GM19438 (cell line): ENCODE measurements at regions not wholly inside any gene's neighbourhood (a gene's known extent, or its start where the extent isn't known, plus 50 kb on each side); places are given as distances from the start of the nearest gene placed in this dataset.
"Not testable (repeated sequence)": the region's sequence is repeated elsewhere in the genome, so short reads cannot be mapped to it uniquely, and the experiment has no call there.

Experiments used
- ATAC-seq: cut with Tn5 transposase; IDR thresholded peaks from one replicate; pipeline ENCODE4 v1.9.1; 2021; ENCODE audit warnings: low read depth; ENCODE audit not compliant: unreplicated experiment

GRCh38 chr10:121130382-121130781 lies 279.2 kb downstream of the WDR11 start:
- ATAC-seq = no peak

- no peak for ATAC-seq
These were observed 279.9 kb downstream of the WDR11 start for GRCh38 chr10:121131014-121131413.

- ATAC-seq = no peak
These were observed 280.5 kb downstream of the WDR11 start for GRCh38 chr10:121131426-121132265.

- ATAC-seq = no peak
These were observed 281.1 kb downstream of the WDR11 start for GRCh38 chr10:121132273-121132672.

- no peak for ATAC-seq
These were observed 282.7 kb downstream of the WDR11 start for GRCh38 chr10:121133901-121134300.

GRCh38 chr10:121134711-121135110 lies 283.5 kb downstream of the WDR11 start:
- ATAC-seq = no peak

- no peak for ATAC-seq
These were observed 284.4 kb downstream of the WDR11 start for GRCh38 chr10:121135512-121135911.

GRCh38 chr10:121137533-121137932 lies 286.4 kb downstream of the WDR11 start:
- no peak for ATAC-seq

GRCh38 chr10:121138112-121138860 lies 287.1 kb downstream of the WDR11 start:
- ATAC-seq = no peak

GRCh38 chr10:121138918-121139317 lies 287.8 kb downstream of the WDR11 start:
- no peak for ATAC-seq

GRCh38 chr10:121145802-121146395 lies 294.7 kb downstream of the WDR11 start:
- not testable (repeated sequence) for ATAC-seq

GRCh38 chr10:121148921-121149320 lies 297.8 kb downstream of the WDR11 start:
- no peak for ATAC-seq

- ATAC-seq = no peak
These were observed 300.9 kb downstream of the WDR11 start for GRCh38 chr10:121152033-121152432.

- no peak for ATAC-seq
These were observed 301.8 kb downstream of the WDR11 start for GRCh38 chr10:121152935-121153334.

- no peak for ATAC-seq
These were observed 303.1 kb downstream of the WDR11 start for GRCh38 chr10:121154310-121154709.

- no peak for ATAC-seq
These were observed 303.7 kb downstream of the WDR11 start for GRCh38 chr10:121154846-121155245.

- ATAC-seq = no peak
These were observed 304.7 kb downstream of the WDR11 start for GRCh38 chr10:121155742-121156474.

GRCh38 chr10:121157998-121158397 lies 306.8 kb downstream of the WDR11 start:
- ATAC-seq = no peak

- ATAC-seq = no peak
These were observed 307.9 kb downstream of the WDR11 start for GRCh38 chr10:121158988-121159579.

- no peak for ATAC-seq
These were observed 308.5 kb downstream of the WDR11 start for GRCh38 chr10:121159670-121160069.
